ENCODE measurements at regions not wholly inside any gene's neighbourhood (a gene's known extent, or its start where the extent isn't known, plus 50 kb on each side); places are given as distances from the start of the nearest gene placed in this dataset.

GRCh38 chr5:1633605-1634336, 110.0 kb upstream of the LPCAT1 start (continued):
- no peak for TF ChIP-seq ZNF843 (tag by site-specific recombination; IDR thresholded peaks at IDR 0.05)
- no peak for TF ChIP-seq GLI2 (tag by site-specific recombination; IDR thresholded peaks at IDR 0.05; ENCODE audit: borderline replicate concordance, low read depth)
- TF ChIP-seq ZNF423 (tag by site-specific recombination; IDR thresholded peaks at IDR 0.05): 0 out of 2 replicates have a peak, but pooled peaks have one; percentile 6
- 0 out of 2 replicates have a peak, but pooled peaks have one; percentile 1 for TF ChIP-seq ZSCAN5A (tag by site-specific recombination; IDR thresholded peaks at IDR 0.05)
- TF ChIP-seq YY2 (tag by site-specific recombination; IDR thresholded peaks at IDR 0.05): no peak
- no peak for TF ChIP-seq ZNF221 (tag by site-specific recombination; IDR thresholded peaks at IDR 0.05; ENCODE audit: borderline replicate concordance)
- TF ChIP-seq ZNF223 (tag by site-specific recombination; IDR thresholded peaks at IDR 0.05): no peak
- peak; percentile 83 for TF ChIP-seq KLF17 (tag by site-specific recombination; IDR thresholded peaks at IDR 0.05)
- TF ChIP-seq ZNF529 (tag by site-specific recombination; IDR thresholded peaks at IDR 0.05; ENCODE audit: insufficient replicate concordance): no peak
- TF ChIP-seq ZIC2 (tag by site-specific recombination; IDR thresholded peaks at IDR 0.05): peak; percentile 76
- TF ChIP-seq ZNF645 (tag by site-specific recombination; IDR thresholded peaks at IDR 0.05): no peak
- TF ChIP-seq ZBTB20 (tag by site-specific recombination; IDR thresholded peaks at IDR 0.05): peak; percentile 79; the same call in 1 of the 2 replicates
- 0 out of 2 replicates have a peak, but pooled peaks have one; percentile 33 for TF ChIP-seq ZNF692 (tag by site-specific recombination; IDR thresholded peaks at IDR 0.05)
- TF ChIP-seq ZNF629 (tag by site-specific recombination; IDR thresholded peaks at IDR 0.05): peak; percentile 57; the same call in 1 of the 2 replicates
- peak; percentile 86 for TF ChIP-seq ZNF561 (tag by site-specific recombination; IDR thresholded peaks at IDR 0.05; ENCODE audit: borderline replicate concordance)
- 0 out of 2 replicates have a peak, but pooled peaks have one; percentile 61 for TF ChIP-seq KLF16 (tag by site-specific recombination; IDR thresholded peaks at IDR 0.05)
- no peak for TF ChIP-seq ZNF664 (tag by site-specific recombination; IDR thresholded peaks at IDR 0.05)
- TF ChIP-seq SCRT2 (tag by site-specific recombination; IDR thresholded peaks at IDR 0.05): no peak
- TF ChIP-seq ZNF335 (tag by site-specific recombination; conservative IDR thresholded peaks at IDR 0.05): 0 out of 2 replicates have a peak, but pooled peaks have one; percentile 63
- TF ChIP-seq ZNF266 (tag by site-specific recombination; IDR thresholded peaks at IDR 0.05; ENCODE audit: low read depth): no peak
- TF ChIP-seq ZNF624 (tag by site-specific recombination; IDR thresholded peaks at IDR 0.05): no peak
- peak; percentile 86 for TF ChIP-seq KLF7 (tag by site-specific recombination; IDR thresholded peaks at IDR 0.05; ENCODE audit: borderline replicate concordance)
- TF ChIP-seq, protein P1, sequence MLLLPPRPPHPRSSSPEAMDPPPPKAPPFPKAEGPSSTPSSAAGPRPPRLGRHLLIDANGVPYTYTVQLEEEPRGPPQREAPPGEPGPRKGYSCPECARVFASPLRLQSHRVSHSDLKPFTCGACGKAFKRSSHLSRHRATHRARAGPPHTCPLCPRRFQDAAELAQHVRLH (tag by site-specific recombination; IDR thresholded peaks at IDR 0.05): no peak
- TF ChIP-seq ZNF140 (tag by site-specific recombination; IDR thresholded peaks at IDR 0.05): no peak
- TF ChIP-seq ZFHX2 (tag by site-specific recombination; conservative IDR thresholded peaks at IDR 0.05): 0 out of 2 replicates have a peak, but pooled peaks have one; percentile 24
- TF ChIP-seq ZNF792 (tag by site-specific recombination; IDR thresholded peaks at IDR 0.05): no peak
- no peak for TF ChIP-seq GFI1B (tag by site-specific recombination; IDR thresholded peaks at IDR 0.05)
- no peak for TF ChIP-seq ZNF239 (tag by site-specific recombination; IDR thresholded peaks at IDR 0.05)
- TF ChIP-seq, protein P2, sequence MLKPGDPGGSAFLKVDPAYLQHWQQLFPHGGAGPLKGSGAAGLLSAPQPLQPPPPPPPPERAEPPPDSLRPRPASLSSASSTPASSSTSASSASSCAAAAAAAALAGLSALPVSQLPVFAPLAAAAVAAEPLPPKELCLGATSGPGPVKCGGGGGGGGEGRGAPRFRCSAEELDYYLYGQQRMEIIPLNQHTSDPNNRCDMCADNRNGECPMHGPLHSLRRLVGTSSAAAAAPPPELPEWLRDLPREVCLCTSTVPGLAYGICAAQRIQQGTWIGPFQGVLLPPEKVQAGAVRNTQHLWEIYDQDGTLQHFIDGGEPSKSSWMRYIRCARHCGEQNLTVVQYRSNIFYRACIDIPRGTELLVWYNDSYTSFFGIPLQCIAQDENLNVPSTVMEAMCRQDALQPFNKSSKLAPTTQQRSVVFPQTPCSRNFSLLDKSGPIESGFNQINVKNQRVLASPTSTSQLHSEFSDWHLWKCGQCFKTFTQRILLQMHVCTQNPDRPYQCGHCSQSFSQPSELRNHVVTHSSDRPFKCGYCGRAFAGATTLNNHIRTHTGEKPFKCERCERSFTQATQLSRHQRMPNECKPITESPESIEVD (tag by site-specific recombination; IDR thresholded peaks at IDR 0.05): no peak
- TF ChIP-seq RBAK (tag by site-specific recombination; IDR thresholded peaks at IDR 0.05): no peak
- peak; percentile 40; the same call in 1 of the 2 replicates for TF ChIP-seq ZNF24 (tag by site-specific recombination; IDR thresholded peaks at IDR 0.05)
- TF ChIP-seq ZNF544 (tag by site-specific recombination; IDR thresholded peaks at IDR 0.05): no peak
- peak; percentile 99 for TF ChIP-seq ZBTB8A (tag by site-specific recombination; IDR thresholded peaks at IDR 0.05)
- TF ChIP-seq SP3 (tag by site-specific recombination; IDR thresholded peaks at IDR 0.05): peak; percentile 66
- TF ChIP-seq ZNF510 (tag by site-specific recombination; IDR thresholded peaks at IDR 0.05; ENCODE audit: insufficient replicate concordance): no peak

Data from HEK293 (cell line).